Chondrocyte (in vitro differentiated cells): ENCODE measurements at regions not wholly inside any gene's neighbourhood (a gene's known extent, or its start where the extent isn't known, plus 50 kb on each side); places are given as distances from the start of the nearest gene placed in this dataset.
"Not testable (repeated sequence)": the region's sequence is repeated elsewhere in the genome, so short reads cannot be mapped to it uniquely, and the experiment has no call there.

ENCODE experiments used
- DNase-seq: peaks from one replicate; pipeline ENCODE4 v3.0.0; 2021; ENCODE audit warnings: mixed read lengths, low spot score
- H3K27ac Mint-ChIP-seq: one replicate; pipeline ENCODE4 v1.8.0; 2021; ENCODE audit warnings: mild to moderate bottlenecking, moderate library complexity, mixed read lengths; ENCODE audit not compliant: unreplicated experiment
- H3K27me3 Mint-ChIP-seq: 2 replicates; pipeline ENCODE4 v1.8.0; 2021; ENCODE audit warnings: low read depth, mixed read lengths
- H3K36me3 Mint-ChIP-seq: 2 replicates; pipeline ENCODE4 v1.8.0; 2021; ENCODE audit warnings: low read depth, mixed read lengths
- H3K4me1 Mint-ChIP-seq: 2 replicates; pipeline ENCODE4 v1.8.0; 2021; ENCODE audit warnings: low read depth, mild to moderate bottlenecking, mixed read lengths
- H3K4me3 Mint-ChIP-seq: one replicate; pipeline ENCODE4 v1.8.0; 2021; ENCODE audit warnings: mild to moderate bottlenecking, moderate library complexity, mixed read lengths; ENCODE audit not compliant: unreplicated experiment
- H3K9me3 Mint-ChIP-seq: 2 replicates; pipeline ENCODE4 v1.8.0; 2021; ENCODE audit warnings: low read depth, mixed read lengths
- CTCF ChIP-seq: fragments of 200-600 bp; sonication (generic); IDR thresholded peaks from 2 replicates; pipeline ENCODE4 v1.5.0; 2021; ENCODE audit warnings: antibody characterized with exemption, mild to moderate bottlenecking, moderate library complexity

GRCh38 chr10:80964179-80964578 is 426.5 kb downstream of the SH2D4B start:
- no peak for DNase-seq
- no peaks in the 10 kb centered on the region for H3K9me3 Mint-ChIP-seq
- H3K27me3 Mint-ChIP-seq = peaks cover 6% of the 10 kb centered on the region
- no peaks in the 10 kb centered on the region for H3K36me3 Mint-ChIP-seq
- no peak for TF ChIP-seq CTCF
- H3K27ac Mint-ChIP-seq = no peak overlapping the region
- no peak overlapping the region for H3K4me3 Mint-ChIP-seq
- H3K4me1 Mint-ChIP-seq = no peaks in the 10 kb centered on the region

GRCh38 chr10:80964955-80965614 is 427.4 kb downstream of the SH2D4B start:
- Mint-ChIP-seq H3K36me3 (no peaks in the 10 kb centered on the region), H3K4me3 (no peak overlapping the region), H3K27ac (no peak overlapping the region), H3K9me3 (no peaks in the 10 kb centered on the region), H3K27me3 (peaks cover 6% of the 10 kb centered on the region), H3K4me1 (no peaks in the 10 kb centered on the region)
- no peak for TF ChIP-seq CTCF
- no peak for DNase-seq

GRCh38 chr10:80966326-80966986 is 428.8 kb downstream of the SH2D4B start:
- no peak overlapping the region for H3K4me3 Mint-ChIP-seq
- DNase-seq = no peak
- H3K9me3 Mint-ChIP-seq = no peaks in the 10 kb centered on the region
- H3K27ac Mint-ChIP-seq = no peak overlapping the region
- H3K36me3 Mint-ChIP-seq = no peaks in the 10 kb centered on the region
- TF ChIP-seq CTCF = no peak
- peaks cover 6% of the 10 kb centered on the region for H3K27me3 Mint-ChIP-seq
- H3K4me1 Mint-ChIP-seq = no peaks in the 10 kb centered on the region

GRCh38 chr10:80967357-80967756 is 429.7 kb downstream of the SH2D4B start:
- not testable (repeated sequence) for H3K36me3 Mint-ChIP-seq, H3K27me3 Mint-ChIP-seq, H3K4me3 Mint-ChIP-seq, H3K4me1 Mint-ChIP-seq, H3K9me3 Mint-ChIP-seq, DNase-seq, H3K27ac Mint-ChIP-seq

- no peak for TF ChIP-seq CTCF
- Mint-ChIP-seq H3K36me3 (no peaks in the 10 kb centered on the region), H3K27ac (no peak overlapping the region), H3K4me1 (no peaks in the 10 kb centered on the region), H3K4me3 (no peak overlapping the region), H3K27me3 (peaks cover 6% of the 10 kb centered on the region), H3K9me3 (no peaks in the 10 kb centered on the region)
- no peak for DNase-seq
Observed at GRCh38 chr10:80968903-80969302, 431.2 kb downstream of the SH2D4B start.

- TF ChIP-seq CTCF = no peak
- Mint-ChIP-seq H3K27ac (no peak overlapping the region), H3K4me3 (no peak overlapping the region), H3K27me3 (peaks cover 4% of the 10 kb centered on the region), H3K9me3 (no peaks in the 10 kb centered on the region), H3K36me3 (no peaks in the 10 kb centered on the region), H3K4me1 (no peaks in the 10 kb centered on the region)
- DNase-seq = no peak
Observed at GRCh38 chr10:80971461-80971860, 433.8 kb downstream of the SH2D4B start.
